Endothelial cell of umbilical vein (primary cell): ENCODE measurements at regions not wholly inside any gene's neighbourhood (a gene's known extent, or its start where the extent isn't known, plus 50 kb on each side); places are given as distances from the start of the nearest gene placed in this dataset.

Experiments used
- CTCF ChIP-seq, 2 donors: IDR thresholded peaks; 1 replicate in 1 of 2; 2 replicates in 1 of 2; pipeline ENCODE4 v1.5.1; 2011; ENCODE audit warnings: low read length in 2 of 2, mild to moderate bottlenecking in 2 of 2, moderate library complexity in 2 of 2, control low read depth in 1 of 2, inconsistent platforms in 1 of 2, low read depth in 1 of 2; ENCODE audit not compliant: insufficient read depth in 1 of 2; ENCODE audit errors: extremely low read depth in 1 of 2
- EZH2 ChIP-seq: IDR thresholded peaks from 2 replicates; pipeline ENCODE4 v1.6.1; 2012; ENCODE audit warnings: borderline replicate concordance, low read depth, mild to moderate bottlenecking, moderate library complexity, low read length, inconsistent platforms; ENCODE audit not compliant: severe bottlenecking
- MYC ChIP-seq: IDR thresholded peaks from one replicate; pipeline ENCODE4 v1.6.1; 2011; ENCODE audit warnings: mild to moderate bottlenecking, low read depth, low read length
- POLR2A ChIP-seq: IDR thresholded peaks from 2 replicates; pipeline ENCODE4 v1.6.1; 2012; ENCODE audit warnings: low read depth, mild to moderate bottlenecking, control low read depth, low read length

- no peak for TF ChIP-seq EZH2
- TF ChIP-seq CTCF (IDR thresholded peaks at IDR 0.05; ENCODE audit: extremely low read depth in 1 of 2, insufficient read depth in 1 of 2, low read depth in 1 of 2, low read length in 2 of 2), result no peak
- no peak for TF ChIP-seq POLR2A
- no peak for TF ChIP-seq MYC
These were observed 288.8 kb downstream of the RAD51AP2 start for GRCh38 chr2:17229414-17229813.
